DOHH2 (cell line): ENCODE measurements at regions not wholly inside any gene's neighbourhood (a gene's known extent, or its start where the extent isn't known, plus 50 kb on each side); places are given as distances from the start of the nearest gene placed in this dataset.

Experiments used
- H3F3A ChIP-seq: fragments of 200-600 bp; sonication (generic), shearing (Covaris generic); 2 replicates; pipeline ENCODE4 v1.6.0; 2016; ENCODE audit warnings: antibody characterized with exemption, mild to moderate bottlenecking; ENCODE audit not compliant: control insufficient read depth, insufficient read depth
- H3K27ac ChIP-seq: fragments of 200-600 bp; sonication (generic); 2 replicates; pipeline ENCODE4 v1.5.1; 2014; ENCODE audit warnings: low read depth, mild to moderate bottlenecking, low read length, moderate library complexity
- H3K27me3 ChIP-seq: fragments of 200-600 bp; sonication (generic); 2 replicates; pipeline ENCODE4 v1.6.1; 2014; ENCODE audit warnings: mild to moderate bottlenecking, low read length, mixed read lengths; ENCODE audit not compliant: control insufficient read depth
- H3K36me3 ChIP-seq: fragments of 200-600 bp; sonication (generic); 2 replicates; pipeline ENCODE4 v1.6.1; 2014; ENCODE audit warnings: mild to moderate bottlenecking, low read length, moderate library complexity, mixed read lengths; ENCODE audit not compliant: control insufficient read depth
- H3K4me1 ChIP-seq: fragments of 200-600 bp; sonication (generic); 2 replicates; pipeline ENCODE4 v1.6.1; 2014; ENCODE audit warnings: mild to moderate bottlenecking, low read length, mixed read lengths; ENCODE audit not compliant: control insufficient read depth
- H3K4me2 ChIP-seq: fragments of 200-600 bp; sonication (generic); 2 replicates; pipeline ENCODE4 v1.6.0; 2014; ENCODE audit warnings: mild to moderate bottlenecking, low read length, moderate library complexity
- H3K4me3 ChIP-seq: fragments of 200-600 bp; sonication (generic); 2 replicates; pipeline ENCODE4 v1.5.1; 2014; ENCODE audit warnings: mild to moderate bottlenecking, low read length, mixed read lengths
- H3K79me2 ChIP-seq: fragments of 200-600 bp; sonication (generic); 2 replicates; pipeline ENCODE4 v1.6.1; 2014; ENCODE audit warnings: mild to moderate bottlenecking, low read length, mixed read lengths; ENCODE audit not compliant: control insufficient read depth
- H3K9me2 ChIP-seq: fragments of 200-600 bp; sonication (generic); replicated peaks from 2 replicates; pipeline ENCODE4 v1.6.1; 2014; ENCODE audit warnings: mild to moderate bottlenecking, low read length, mixed read lengths; ENCODE audit not compliant: control insufficient read depth
- H3K9me3 ChIP-seq: fragments of 200-600 bp; sonication (generic); 2 replicates; pipeline ENCODE4 v1.6.1; 2014; ENCODE audit warnings: antibody characterized with exemption, low read length, mixed read lengths; ENCODE audit not compliant: control insufficient read depth, insufficient read depth
- H4K20me1 ChIP-seq: fragments of 200-600 bp; sonication (generic); 2 replicates; pipeline ENCODE4 v1.6.0; 2014; ENCODE audit warnings: low read depth, mild to moderate bottlenecking, antibody characterized with exemption, low read length, moderate library complexity; ENCODE audit not compliant: control insufficient read depth, insufficient read depth
- EZH2phosphoT487 ChIP-seq: fragments of 200-600 bp; sonication (generic); IDR thresholded peaks from 2 replicates; pipeline ENCODE4 v1.6.1; 2017; ENCODE audit warnings: borderline replicate concordance, mild to moderate bottlenecking, antibody characterized with exemption, low read length, moderate library complexity, mixed read lengths
- TF ChIP-seq, protein P1 (sequence below): fragments of 200-600 bp; sonication (generic); IDR thresholded peaks from one replicate; pipeline ENCODE4 v1.5.1; 2014; ENCODE audit warnings: antibody characterized with exemption, mild to moderate bottlenecking, low read depth, low read length; ENCODE audit not compliant: poor library complexity, severe bottlenecking

DNA sequence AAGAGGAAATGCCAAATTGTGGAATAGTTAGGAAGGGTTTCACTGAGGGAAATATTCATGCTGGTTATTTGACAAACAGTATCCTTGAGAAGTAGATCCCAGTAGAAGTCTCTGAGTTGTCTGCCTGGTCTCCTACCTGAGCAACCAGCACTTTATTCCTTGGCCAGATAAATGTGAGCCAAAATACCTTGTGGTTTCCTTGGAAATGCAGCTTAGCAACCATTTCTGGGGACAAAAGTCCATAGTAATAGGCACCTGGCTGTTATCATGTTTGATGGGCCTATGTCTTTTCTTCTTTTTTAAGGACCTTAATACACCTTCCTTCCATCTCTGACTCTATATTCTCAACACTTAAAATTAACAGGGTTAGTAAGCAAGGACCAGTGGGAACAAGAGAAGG, 217.1 kb upstream of the MARCKS start:
- Histone ChIP-seq H3K36me3 (no peaks in the 10 kb centered on the region), H3K27me3 (no peaks in the 10 kb centered on the region), H3K79me2 (no peaks in the 10 kb centered on the region), H3K4me1 (peaks cover 37% of the 10 kb centered on the region), H3K4me2 (no peak overlapping the region), H3K4me3 (no peak overlapping the region), H3F3A (no peaks in the 10 kb centered on the region), H3K9me3 (no peaks in the 10 kb centered on the region), H3K27ac (no peak overlapping the region), H3K9me2 (no peaks in the 10 kb centered on the region), H4K20me1 (no peaks in the 10 kb centered on the region)
- TF ChIP-seq EZH2phosphoT487, result no peak
- TF ChIP-seq, protein P1, sequence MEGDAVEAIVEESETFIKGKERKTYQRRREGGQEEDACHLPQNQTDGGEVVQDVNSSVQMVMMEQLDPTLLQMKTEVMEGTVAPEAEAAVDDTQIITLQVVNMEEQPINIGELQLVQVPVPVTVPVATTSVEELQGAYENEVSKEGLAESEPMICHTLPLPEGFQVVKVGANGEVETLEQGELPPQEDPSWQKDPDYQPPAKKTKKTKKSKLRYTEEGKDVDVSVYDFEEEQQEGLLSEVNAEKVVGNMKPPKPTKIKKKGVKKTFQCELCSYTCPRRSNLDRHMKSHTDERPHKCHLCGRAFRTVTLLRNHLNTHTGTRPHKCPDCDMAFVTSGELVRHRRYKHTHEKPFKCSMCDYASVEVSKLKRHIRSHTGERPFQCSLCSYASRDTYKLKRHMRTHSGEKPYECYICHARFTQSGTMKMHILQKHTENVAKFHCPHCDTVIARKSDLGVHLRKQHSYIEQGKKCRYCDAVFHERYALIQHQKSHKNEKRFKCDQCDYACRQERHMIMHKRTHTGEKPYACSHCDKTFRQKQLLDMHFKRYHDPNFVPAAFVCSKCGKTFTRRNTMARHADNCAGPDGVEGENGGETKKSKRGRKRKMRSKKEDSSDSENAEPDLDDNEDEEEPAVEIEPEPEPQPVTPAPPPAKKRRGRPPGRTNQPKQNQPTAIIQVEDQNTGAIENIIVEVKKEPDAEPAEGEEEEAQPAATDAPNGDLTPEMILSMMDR, result no peak

DNA sequence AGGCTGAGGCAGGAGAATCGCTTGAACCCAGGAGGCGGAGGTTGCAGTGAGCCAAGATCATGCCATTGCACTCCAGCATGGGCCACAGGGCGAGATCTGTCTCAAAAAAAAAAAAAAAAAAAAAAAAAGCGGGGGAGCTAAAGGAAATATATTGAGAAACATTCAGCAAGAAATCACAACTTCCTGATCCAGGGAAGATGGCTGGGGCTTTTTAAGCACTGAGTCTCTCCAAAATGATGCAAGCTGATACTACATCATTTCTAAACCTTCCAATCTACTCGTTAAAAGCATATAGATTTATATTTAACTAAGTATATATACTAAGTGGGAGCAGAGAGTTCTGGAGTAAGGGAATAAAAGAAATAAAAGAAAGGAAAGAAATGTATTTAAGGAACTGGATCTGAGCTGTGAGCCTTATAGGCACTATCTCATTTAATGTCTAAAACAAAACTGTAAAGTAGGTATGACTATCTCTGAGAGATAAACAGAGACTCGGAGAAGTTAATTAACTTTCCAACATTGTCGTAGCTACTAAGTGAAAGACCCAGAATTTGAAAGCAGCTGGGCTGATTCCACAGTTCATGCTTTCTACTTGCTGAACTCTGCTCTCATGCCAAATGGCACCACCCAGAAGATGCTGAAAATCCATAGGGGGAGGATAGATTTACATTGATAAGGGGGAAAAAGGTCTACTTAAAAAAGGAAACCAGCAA, 215.0 kb upstream of the MARCKS start:
- Histone ChIP-seq H3K27ac (no peak overlapping the region), H3K4me2 (no peak overlapping the region), H3K27me3 (no peaks in the 10 kb centered on the region), H3K36me3 (no peaks in the 10 kb centered on the region), H3F3A (no peaks in the 10 kb centered on the region), H3K79me2 (no peaks in the 10 kb centered on the region), H3K9me3 (no peaks in the 10 kb centered on the region), H3K9me2 (no peaks in the 10 kb centered on the region), H4K20me1 (no peaks in the 10 kb centered on the region), H3K4me1 (peaks cover 18% of the 10 kb centered on the region), H3K4me3 (no peak overlapping the region)
- TF ChIP-seq, protein P1, result no peak
- no peak for TF ChIP-seq EZH2phosphoT487

DNA sequence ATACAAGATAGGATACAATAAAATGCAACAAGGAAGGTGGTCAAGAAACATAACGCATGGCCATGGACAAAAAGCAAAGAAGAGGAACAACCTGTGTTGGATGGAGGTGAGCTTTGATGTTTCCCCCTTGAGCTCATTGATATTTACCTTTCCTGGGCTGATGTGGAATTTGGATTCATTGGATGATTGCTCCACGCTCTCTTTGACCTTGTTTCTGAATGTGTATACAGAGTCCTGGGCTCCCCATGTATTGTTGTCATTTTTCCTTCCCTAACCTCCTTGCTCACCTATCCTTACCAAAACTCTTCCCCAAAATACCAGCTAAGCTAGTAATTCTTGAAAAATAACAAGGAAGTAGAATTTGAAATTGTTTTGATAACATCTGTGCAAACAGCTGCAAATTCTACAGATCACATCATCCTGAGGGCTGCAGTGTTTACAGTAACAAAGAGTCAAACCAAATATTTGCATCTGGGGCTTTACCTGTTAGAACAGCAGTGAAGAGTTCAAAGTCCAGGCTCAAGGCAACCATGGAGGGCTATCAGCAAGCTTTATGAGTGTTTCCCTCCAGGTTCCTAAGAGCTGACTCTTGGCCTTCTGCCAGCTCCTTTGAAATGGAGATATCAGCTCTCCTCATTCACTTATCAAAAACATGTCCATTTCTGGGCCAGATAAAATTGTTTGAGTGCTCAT, 214.3 kb upstream of the MARCKS start:
- no peaks in the 10 kb centered on the region for H3K27me3 ChIP-seq

More for the DNA sequence above, 214.3 kb upstream of the MARCKS start:
- H3K4me3 ChIP-seq, result no peak overlapping the region
- no peaks in the 10 kb centered on the region for H3F3A ChIP-seq
- no peaks in the 10 kb centered on the region for H3K36me3 ChIP-seq
- no peak overlapping the region for H3K27ac ChIP-seq
- no peaks in the 10 kb centered on the region for H3K9me3 ChIP-seq
- no peaks in the 10 kb centered on the region for H3K79me2 ChIP-seq
- H3K4me2 ChIP-seq, result 0 out of 2 replicates have a peak overlapping the region, but pooled peaks have one; percentile 12
- TF ChIP-seq, protein P1, result no peak
- TF ChIP-seq EZH2phosphoT487, result no peak
- no peaks in the 10 kb centered on the region for H3K9me2 ChIP-seq
- no peaks in the 10 kb centered on the region for H4K20me1 ChIP-seq
- peaks cover 17% of the 10 kb centered on the region for H3K4me1 ChIP-seq
